Astrocyte (in vitro differentiated cells and primary cell): ENCODE measurements at regions not wholly inside any gene's neighbourhood (a gene's known extent, or its start where the extent isn't known, plus 50 kb on each side); places are given as distances from the start of the nearest gene placed in this dataset.

Source experiments
- EZH2 ChIP-seq: IDR thresholded peaks from 2 replicates; pipeline ENCODE4 v1.6.1; 2012; ENCODE audit warnings: mild to moderate bottlenecking, low read length, inconsistent platforms; ENCODE audit not compliant: insufficient read depth
- TF ChIP-seq, protein P1 (sequence below): IDR thresholded peaks from 2 replicates; pipeline ENCODE4 v1.5.1; 2011; ENCODE audit warnings: low read depth, mild to moderate bottlenecking, inconsistent platforms, low read length, moderate library complexity; ENCODE audit not compliant: insufficient read depth

DNA sequence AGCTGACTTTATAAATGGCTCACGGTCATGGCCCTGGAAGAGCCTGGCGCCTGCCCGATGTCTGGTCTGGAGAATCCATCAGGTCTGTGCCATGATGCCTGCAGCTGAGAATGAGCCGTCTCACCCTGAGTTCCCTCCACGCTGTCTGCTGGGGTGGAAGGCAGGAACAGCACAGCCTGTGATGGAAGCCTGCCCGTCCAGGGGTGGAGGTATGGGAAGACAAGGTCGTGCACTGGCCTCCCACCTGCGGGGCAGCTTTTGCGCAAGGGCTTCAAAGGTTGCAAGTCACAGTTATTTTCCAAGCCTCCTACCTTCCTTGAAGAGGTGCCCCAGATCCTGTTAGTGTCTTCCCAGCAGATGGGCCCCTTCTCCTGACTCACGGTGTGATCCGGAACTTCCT, 275.5 kb downstream of the FAM43A start:
- TF ChIP-seq, protein P1, sequence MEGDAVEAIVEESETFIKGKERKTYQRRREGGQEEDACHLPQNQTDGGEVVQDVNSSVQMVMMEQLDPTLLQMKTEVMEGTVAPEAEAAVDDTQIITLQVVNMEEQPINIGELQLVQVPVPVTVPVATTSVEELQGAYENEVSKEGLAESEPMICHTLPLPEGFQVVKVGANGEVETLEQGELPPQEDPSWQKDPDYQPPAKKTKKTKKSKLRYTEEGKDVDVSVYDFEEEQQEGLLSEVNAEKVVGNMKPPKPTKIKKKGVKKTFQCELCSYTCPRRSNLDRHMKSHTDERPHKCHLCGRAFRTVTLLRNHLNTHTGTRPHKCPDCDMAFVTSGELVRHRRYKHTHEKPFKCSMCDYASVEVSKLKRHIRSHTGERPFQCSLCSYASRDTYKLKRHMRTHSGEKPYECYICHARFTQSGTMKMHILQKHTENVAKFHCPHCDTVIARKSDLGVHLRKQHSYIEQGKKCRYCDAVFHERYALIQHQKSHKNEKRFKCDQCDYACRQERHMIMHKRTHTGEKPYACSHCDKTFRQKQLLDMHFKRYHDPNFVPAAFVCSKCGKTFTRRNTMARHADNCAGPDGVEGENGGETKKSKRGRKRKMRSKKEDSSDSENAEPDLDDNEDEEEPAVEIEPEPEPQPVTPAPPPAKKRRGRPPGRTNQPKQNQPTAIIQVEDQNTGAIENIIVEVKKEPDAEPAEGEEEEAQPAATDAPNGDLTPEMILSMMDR: no peak
- no peak for TF ChIP-seq EZH2
